ENCODE measurements at regions not wholly inside any gene's neighbourhood (a gene's known extent, or its start where the extent isn't known, plus 50 kb on each side); places are given as distances from the start of the nearest gene placed in this dataset.

DNA sequence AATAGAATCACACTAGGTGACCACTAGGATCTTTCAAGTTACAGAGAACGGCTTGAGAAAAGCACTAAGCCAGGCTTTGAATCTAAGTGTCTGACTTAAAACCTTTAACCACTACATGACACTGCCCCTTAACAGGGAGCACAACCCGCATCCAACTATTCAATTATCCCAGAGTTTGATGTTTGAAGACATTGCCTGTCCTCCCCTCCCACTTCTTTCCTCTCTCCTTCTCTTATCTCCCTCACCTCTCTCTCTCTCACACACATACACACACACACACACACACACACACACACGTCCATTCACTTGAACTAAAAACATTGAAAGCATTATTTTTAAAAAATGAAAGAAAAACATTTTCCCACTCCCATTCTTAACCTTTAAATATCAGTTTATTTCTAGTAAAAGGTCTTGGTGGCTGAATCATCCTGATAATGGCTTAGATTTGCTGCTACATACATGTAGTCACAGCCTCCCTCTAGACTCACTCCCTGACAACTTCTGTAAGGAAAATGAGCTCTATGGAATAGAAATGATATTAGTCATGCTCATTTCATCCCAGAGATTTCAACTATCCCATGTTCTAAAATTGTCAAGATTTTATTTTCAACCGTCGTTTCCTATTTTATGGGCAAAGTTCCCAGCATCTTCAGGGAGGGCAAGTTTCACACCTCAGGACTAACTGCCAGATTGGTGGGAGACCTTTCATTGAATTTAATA lies 53.5 kb upstream of the RAP1B start:
- DNase-seq (ENCODE audit: low read depth) = peak; percentile 27

DNA sequence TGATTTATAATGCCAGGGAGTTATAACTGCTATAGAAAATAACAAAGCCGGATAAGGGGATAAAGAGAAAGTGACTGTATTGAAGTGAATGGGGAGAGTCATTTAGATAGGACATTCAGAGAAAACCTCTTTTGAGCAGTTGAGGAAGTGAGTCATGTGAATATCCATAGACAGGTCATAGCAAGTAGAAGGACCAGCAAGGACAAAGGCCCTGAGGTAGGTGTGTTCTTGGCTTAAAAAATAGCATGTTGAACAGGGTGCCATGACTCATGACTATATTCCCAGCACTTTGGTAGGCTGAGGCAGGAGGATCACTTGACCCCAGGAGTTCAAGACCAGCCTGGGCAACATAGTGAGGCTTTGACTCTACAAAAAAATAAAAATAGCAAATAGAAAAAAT lies 51.5 kb upstream of the RAP1B start:
- peak; percentile 21 for DNase-seq (ENCODE audit: low read depth)

DNA sequence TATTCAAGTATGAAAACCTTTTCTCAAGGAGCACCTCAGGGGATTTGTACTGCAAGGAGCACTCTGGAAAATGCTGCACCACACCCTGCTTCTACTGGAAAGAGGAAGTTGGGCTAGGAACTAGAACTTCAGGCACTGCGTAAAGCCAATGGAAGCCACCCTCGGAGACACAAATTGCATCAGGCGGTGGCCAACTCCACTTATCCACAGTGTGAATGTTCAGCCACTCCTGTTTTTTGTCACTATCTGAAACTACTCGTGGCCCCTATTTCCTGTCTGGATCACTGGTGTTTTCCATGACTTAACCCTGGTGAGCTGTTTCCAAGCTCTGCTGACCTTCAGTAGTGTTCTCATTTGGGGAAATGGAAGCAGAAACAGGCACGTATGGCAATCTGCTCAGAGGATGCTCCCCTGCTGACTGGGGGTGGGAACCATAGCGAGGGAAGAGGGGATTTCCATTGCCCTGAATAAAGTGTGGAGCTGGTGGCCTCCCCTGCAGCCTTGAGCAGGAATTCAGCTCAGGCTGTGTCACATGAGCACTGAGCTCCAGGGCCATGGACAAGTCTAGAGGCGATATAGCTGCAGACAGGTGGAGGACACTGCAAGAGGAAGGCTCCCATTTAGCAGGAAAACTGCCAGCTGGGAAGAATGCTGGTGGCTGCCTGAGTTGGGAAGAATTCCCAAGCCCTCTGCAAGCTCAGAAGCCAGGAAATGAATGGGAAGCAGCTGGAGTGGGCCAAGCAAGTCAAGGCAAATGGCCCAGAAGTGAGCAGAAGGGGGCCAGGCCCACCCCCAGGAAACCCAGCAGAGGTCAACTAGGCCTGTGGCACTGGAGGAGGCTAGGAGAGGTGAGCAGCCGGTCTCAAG lies 50.5 kb upstream of the RAP1B start:
- peak; percentile 2 for DNase-seq (ENCODE audit: low read depth)

DNA sequence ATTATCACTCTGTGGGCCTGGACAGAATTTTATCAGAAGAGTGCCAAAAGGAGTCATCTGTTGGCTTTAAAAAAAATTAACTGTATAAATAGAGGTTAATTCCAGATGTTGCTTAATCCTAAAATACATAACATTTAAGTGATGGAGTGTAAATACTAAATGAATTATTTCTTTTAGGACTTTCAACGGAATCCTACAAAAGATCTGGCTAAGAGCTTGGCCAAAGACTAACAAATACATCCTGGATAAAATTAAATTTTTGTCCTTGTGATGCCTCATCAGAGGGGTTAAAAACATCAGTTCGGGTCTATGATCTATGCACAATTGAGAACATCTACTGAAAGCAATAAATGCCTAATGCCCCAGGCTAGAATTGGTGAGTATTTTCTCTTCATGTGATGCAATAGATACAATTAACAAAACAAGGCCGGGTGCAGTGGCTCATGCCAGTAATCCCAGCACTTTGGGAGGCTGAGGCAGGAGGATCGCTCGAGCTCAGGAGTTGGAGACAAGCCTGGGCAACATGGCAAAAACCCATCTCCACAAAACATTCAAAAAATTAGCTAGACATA lies 49.8 kb upstream of the RAP1B start:
- no peak for DNase-seq (ENCODE audit: low read depth)
